Breast epithelium (tissue), 3 donors: ENCODE measurements at regions not wholly inside any gene's neighbourhood (a gene's known extent, or its start where the extent isn't known, plus 50 kb on each side); places are given as distances from the start of the nearest gene placed in this dataset.

Experiments used
- POLR2A ChIP-seq: fragments of 450-650 bp; IDR thresholded peaks from one replicate; pipeline ENCODE4 v1.6.1; 2016; ENCODE audit warnings: antibody characterized with exemption, mild to moderate bottlenecking, moderate library complexity
- POLR2AphosphoS5 ChIP-seq, 3 donors: sonication (generic); formaldehyde crosslinking; IDR thresholded peaks; one replicate each; pipeline ENCODE4 v1.6.1; 2017; ENCODE audit warnings: antibody characterized with exemption in 3 of 3
- TF ChIP-seq, protein P1 (sequence below), 3 donors: fragments of 450-650 bp; IDR thresholded peaks; one replicate each; pipeline ENCODE4 v1.5.1; 2016 to 2017; ENCODE audit warnings: antibody characterized with exemption in 3 of 3, mild to moderate bottlenecking in 3 of 3, moderate library complexity in 3 of 3

DNA sequence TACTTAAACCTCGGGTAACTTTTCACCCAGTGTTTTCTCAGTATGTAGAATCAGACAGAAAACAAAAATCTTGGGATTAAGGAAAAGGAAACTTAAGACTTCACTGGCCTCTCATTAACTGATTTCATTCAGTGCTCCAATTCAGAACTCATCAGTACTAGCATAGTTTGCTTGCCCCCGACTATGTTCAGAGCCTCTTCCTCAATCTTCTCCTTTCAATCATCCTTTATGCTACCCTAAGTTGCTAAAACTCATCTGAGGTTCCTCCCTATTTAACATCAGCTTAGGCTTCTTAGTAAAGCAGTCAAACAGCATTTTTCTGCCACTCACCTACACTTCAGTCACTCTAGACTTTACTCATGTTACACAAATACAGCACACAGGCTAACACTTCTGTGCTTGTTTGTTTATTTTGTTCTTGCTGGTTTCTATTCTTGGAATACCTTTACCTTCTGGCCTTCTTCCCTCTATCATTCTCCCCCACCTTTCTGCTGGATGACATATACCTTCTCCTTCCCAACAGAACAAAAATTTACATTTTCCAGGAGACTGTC lies 163.0 kb upstream of the TLL1 start:
- TF ChIP-seq, protein P1, sequence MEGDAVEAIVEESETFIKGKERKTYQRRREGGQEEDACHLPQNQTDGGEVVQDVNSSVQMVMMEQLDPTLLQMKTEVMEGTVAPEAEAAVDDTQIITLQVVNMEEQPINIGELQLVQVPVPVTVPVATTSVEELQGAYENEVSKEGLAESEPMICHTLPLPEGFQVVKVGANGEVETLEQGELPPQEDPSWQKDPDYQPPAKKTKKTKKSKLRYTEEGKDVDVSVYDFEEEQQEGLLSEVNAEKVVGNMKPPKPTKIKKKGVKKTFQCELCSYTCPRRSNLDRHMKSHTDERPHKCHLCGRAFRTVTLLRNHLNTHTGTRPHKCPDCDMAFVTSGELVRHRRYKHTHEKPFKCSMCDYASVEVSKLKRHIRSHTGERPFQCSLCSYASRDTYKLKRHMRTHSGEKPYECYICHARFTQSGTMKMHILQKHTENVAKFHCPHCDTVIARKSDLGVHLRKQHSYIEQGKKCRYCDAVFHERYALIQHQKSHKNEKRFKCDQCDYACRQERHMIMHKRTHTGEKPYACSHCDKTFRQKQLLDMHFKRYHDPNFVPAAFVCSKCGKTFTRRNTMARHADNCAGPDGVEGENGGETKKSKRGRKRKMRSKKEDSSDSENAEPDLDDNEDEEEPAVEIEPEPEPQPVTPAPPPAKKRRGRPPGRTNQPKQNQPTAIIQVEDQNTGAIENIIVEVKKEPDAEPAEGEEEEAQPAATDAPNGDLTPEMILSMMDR (IDR thresholded peaks at IDR 0.05) = no peak
- TF ChIP-seq POLR2A (no peak), POLR2AphosphoS5 (IDR thresholded peaks at IDR 0.05) (no peak)
